KMS-11 (cell line): ENCODE measurements at regions not wholly inside any gene's neighbourhood (a gene's known extent, or its start where the extent isn't known, plus 50 kb on each side); places are given as distances from the start of the nearest gene placed in this dataset.

Source experiments
- H2AFZ ChIP-seq: fragments of 200-600 bp; sonication (generic); 2 replicates; pipeline ENCODE4 v1.6.1; 2016; ENCODE audit warnings: antibody characterized with exemption, mixed run types, low read depth
- H3K27ac ChIP-seq: fragments of 200-600 bp; sonication (generic); 2 replicates; pipeline ENCODE4 v1.6.1; 2016; ENCODE audit warnings: mild to moderate bottlenecking, mixed run types
- H3K27me3 ChIP-seq: fragments of 200-600 bp; sonication (generic); 2 replicates; pipeline ENCODE4 v1.6.1; 2017; ENCODE audit warnings: mild to moderate bottlenecking, low read depth, mixed run types, moderate library complexity; ENCODE audit not compliant: insufficient read depth
- H3K36me3 ChIP-seq: fragments of 200-600 bp; sonication (generic); 2 replicates; pipeline ENCODE4 v1.6.1; 2017; ENCODE audit warnings: mild to moderate bottlenecking, mixed run types; ENCODE audit not compliant: insufficient read depth
- H3K4me1 ChIP-seq: fragments of 200-600 bp; sonication (generic); 2 replicates; pipeline ENCODE4 v1.6.1; 2016; ENCODE audit warnings: mild to moderate bottlenecking, low read depth, mixed run types; ENCODE audit not compliant: poor library complexity, severe bottlenecking
- H3K4me2 ChIP-seq: fragments of 200-600 bp; sonication (generic); 2 replicates; pipeline ENCODE4 v1.7.0; 2016; ENCODE audit warnings: mild to moderate bottlenecking, mixed run types
- H3K4me3 ChIP-seq: fragments of 200-600 bp; sonication (generic); IDR thresholded peaks from 2 replicates; pipeline ENCODE4 v1.6.1; 2017; ENCODE audit warnings: low read depth, low read length, mixed read lengths; ENCODE audit not compliant: insufficient read depth
- H3K79me2 ChIP-seq: fragments of 200-600 bp; sonication (generic); 2 replicates; pipeline ENCODE4 v1.6.1; 2016; ENCODE audit warnings: low read depth, mixed run types; ENCODE audit not compliant: insufficient read depth
- H3K9ac ChIP-seq: fragments of 200-600 bp; sonication (generic); 2 replicates; pipeline ENCODE4 v1.6.1; 2016; ENCODE audit warnings: mild to moderate bottlenecking, mixed run types
- H4K20me1 ChIP-seq: fragments of 200-600 bp; sonication (generic); 2 replicates; pipeline ENCODE4 v1.6.1; 2016; ENCODE audit warnings: mild to moderate bottlenecking, mixed run types; ENCODE audit not compliant: insufficient read depth
- TF ChIP-seq, protein P1 (sequence below): fragments of 200-600 bp; sonication (generic); conservative IDR thresholded peaks from 2 replicates; pipeline ENCODE4 v1.6.1; 2017; ENCODE audit warnings: low read depth, mild to moderate bottlenecking, antibody characterized with exemption, low read length, moderate library complexity, mixed read lengths

GRCh38 chr13:88896466-88896865 is 1225.3 kb downstream of the SLITRK5 start:
- Histone ChIP-seq H3K4me1 (no peaks in the 10 kb centered on the region), H2AFZ (no peak overlapping the region), H3K4me2 (no peak overlapping the region), H3K27ac (no peak overlapping the region), H4K20me1 (no peaks in the 10 kb centered on the region), H3K36me3 (no peaks in the 10 kb centered on the region), H3K79me2 (no peaks in the 10 kb centered on the region), H3K9ac (no peak overlapping the region), H3K27me3 (no peaks in the 10 kb centered on the region), H3K4me3 (no peak overlapping the region)
- TF ChIP-seq, protein P1, sequence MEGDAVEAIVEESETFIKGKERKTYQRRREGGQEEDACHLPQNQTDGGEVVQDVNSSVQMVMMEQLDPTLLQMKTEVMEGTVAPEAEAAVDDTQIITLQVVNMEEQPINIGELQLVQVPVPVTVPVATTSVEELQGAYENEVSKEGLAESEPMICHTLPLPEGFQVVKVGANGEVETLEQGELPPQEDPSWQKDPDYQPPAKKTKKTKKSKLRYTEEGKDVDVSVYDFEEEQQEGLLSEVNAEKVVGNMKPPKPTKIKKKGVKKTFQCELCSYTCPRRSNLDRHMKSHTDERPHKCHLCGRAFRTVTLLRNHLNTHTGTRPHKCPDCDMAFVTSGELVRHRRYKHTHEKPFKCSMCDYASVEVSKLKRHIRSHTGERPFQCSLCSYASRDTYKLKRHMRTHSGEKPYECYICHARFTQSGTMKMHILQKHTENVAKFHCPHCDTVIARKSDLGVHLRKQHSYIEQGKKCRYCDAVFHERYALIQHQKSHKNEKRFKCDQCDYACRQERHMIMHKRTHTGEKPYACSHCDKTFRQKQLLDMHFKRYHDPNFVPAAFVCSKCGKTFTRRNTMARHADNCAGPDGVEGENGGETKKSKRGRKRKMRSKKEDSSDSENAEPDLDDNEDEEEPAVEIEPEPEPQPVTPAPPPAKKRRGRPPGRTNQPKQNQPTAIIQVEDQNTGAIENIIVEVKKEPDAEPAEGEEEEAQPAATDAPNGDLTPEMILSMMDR: no peak

DNA sequence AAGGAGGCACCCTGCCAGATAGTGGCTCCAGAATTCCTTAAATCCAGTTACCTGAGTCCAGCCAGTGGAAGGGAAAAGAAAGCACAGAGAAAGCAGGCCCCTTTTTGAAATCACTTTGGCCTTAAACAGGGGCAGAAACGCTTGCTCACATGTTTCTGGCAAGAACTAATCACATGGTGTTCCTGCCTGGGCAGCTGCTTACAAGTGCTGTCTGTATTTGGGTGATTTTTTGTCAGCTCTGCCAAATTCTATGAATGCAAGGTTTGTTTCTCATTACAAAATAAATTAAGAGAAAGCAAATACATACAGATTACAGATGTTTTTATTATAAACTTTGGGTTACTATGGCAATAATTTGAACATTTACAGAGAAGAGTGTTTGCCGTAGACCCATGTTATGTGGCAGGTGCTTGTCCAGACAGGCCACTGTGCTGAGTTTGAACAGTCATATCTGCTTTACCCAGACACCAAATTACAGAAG is 1237.8 kb downstream of the SLITRK5 start:
- Histone ChIP-seq H3K27ac (no peak overlapping the region), H3K27me3 (no peaks in the 10 kb centered on the region), H3K36me3 (no peaks in the 10 kb centered on the region), H3K4me1 (no peaks in the 10 kb centered on the region), H3K4me2 (no peak overlapping the region), H4K20me1 (no peaks in the 10 kb centered on the region), H3K79me2 (no peaks in the 10 kb centered on the region), H3K4me3 (no peak overlapping the region), H3K9ac (no peak overlapping the region), H2AFZ (no peak overlapping the region)
- TF ChIP-seq, protein P1: no peak

DNA sequence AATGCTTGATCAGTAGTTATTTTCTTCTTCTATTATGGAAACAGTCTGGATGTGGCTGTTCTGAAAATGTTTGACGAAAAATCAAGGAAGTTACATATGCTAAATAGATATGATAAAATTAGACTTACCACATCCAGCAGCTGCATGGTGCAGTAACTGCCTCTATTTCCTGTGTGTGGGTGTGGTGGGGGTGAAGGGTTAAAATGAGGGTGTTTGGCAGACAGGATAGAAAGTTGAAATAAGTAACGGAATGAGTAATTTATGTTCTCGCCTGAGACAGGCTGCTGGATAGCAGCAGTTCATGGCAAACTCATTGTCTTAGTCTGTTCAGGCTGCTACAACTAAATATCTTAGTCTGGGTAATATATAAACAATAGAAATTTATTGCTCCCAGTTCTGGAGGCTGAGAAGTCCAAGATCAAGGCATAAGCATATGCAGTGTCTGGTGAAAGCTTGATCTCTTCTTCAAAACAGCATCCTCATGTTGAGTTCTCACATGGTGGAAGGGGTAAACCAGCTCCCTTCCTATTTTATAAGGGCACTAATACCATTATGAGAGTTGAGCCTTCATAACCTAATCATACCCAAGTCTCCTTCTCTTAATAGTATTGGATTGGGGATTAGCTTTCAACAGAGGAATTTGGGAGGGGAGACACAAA is 1248.9 kb downstream of the SLITRK5 start:
- Histone ChIP-seq H3K9ac (no peak overlapping the region), H4K20me1 (no peaks in the 10 kb centered on the region), H3K36me3 (no peaks in the 10 kb centered on the region), H3K4me1 (no peaks in the 10 kb centered on the region), H3K27me3 (no peaks in the 10 kb centered on the region), H3K79me2 (no peaks in the 10 kb centered on the region), H2AFZ (no peak overlapping the region), H3K27ac (no peak overlapping the region), H3K4me2 (no peak overlapping the region), H3K4me3 (no peak overlapping the region)
- TF ChIP-seq, protein P1: no peak

DNA sequence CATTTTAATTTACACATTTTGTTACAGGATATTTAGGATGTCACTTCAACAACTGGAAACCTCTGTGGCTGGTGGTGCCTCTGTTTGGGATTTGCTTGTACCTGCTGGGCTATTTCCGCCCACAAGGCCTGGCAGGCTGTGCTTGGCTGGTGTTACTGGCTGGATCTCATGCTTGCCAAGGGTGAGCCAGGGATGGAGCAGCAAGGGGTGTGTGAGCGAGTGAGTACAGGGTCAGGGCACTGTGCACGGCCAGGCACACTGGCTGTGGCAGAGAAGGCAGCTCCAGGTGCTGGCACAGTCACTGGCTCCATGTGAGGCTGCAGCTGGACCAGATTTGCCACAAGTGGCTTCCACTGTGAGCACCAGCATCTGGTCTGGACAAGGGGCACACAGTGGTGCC is 1254.8 kb downstream of the SLITRK5 start:
- no peaks in the 10 kb centered on the region for H3K36me3 ChIP-seq
- no peak overlapping the region for H3K27ac ChIP-seq
- H2AFZ ChIP-seq: no peak overlapping the region
- no peak overlapping the region for H3K4me2 ChIP-seq
- no peaks in the 10 kb centered on the region for H3K79me2 ChIP-seq
- H3K27me3 ChIP-seq: no peaks in the 10 kb centered on the region
- no peaks in the 10 kb centered on the region for H3K4me1 ChIP-seq
- no peak overlapping the region for H3K9ac ChIP-seq
- no peak overlapping the region for H3K4me3 ChIP-seq
- TF ChIP-seq, protein P1: no peak
- no peaks in the 10 kb centered on the region for H4K20me1 ChIP-seq
